HepG2 (cell line): ENCODE measurements at regions not wholly inside any gene's neighbourhood (a gene's known extent, or its start where the extent isn't known, plus 50 kb on each side); places are given as distances from the start of the nearest gene placed in this dataset.

Source experiments
- ATAC-seq: fragments of 200-7000 bp; cut with Tn5 transposase; 3 replicates; pipeline ENCODE4 v1.9.1; 2020; ENCODE audit warnings: mild to moderate bottlenecking, moderate library complexity
- BruUV-seq: library from RNA; stranded (reverse); fragments of 400-500 nt; replicated peaks from 2 replicates; lab custom pipeline; 2021; lab: Mats Ljungman, UMichigan
- CTCF ChIA-PET: fragments of 300-600 bp; formaldehyde crosslinking; extraction: SDS; loops from one replicate; lab custom pipeline; 2021; ENCODE audit warnings: low total read pairs, inconsistent platforms, low intra/inter-chr PET ratio; lab: Yijun Ruan, JAX
- POLR2A ChIA-PET: fragments of 350-600 bp; sonication (Branson Sonifier 250); formaldehyde crosslinking; loops from one replicate; lab custom pipeline; 2020; ENCODE audit warnings: antibody characterized with exemption, inconsistent platforms; lab: Yijun Ruan, JAX
- DNase-seq: peaks from one replicate; pipeline ENCODE4 v3.0.0-alpha.2; 2015; ENCODE audit warnings: low spot score
- FAIRE-seq: peaks from 3 replicates; lab custom pipeline; 2011; peaks lifted over from hg19 to GRCh38; lab: Jason Lieb, UNC
- H2AFZ ChIP-seq: one replicate; pipeline ENCODE4 v1.6.1; 2011; ENCODE audit warnings: low read length, inconsistent platforms
- H3K27ac ChIP-seq: fragments of 300-600 bp; 3 replicates; pipeline ENCODE4 v1.8.0; 2011; ENCODE audit warnings: mixed run types, mild to moderate bottlenecking, mixed read lengths, low read length, inconsistent platforms; ENCODE audit not compliant: insufficient read depth; ENCODE audit errors: extremely low read length
- H3K27me3 ChIP-seq, 2 experiments: fragments of 200-600 bp in 1 of 2; 2 replicates in 1 of 2; 3 replicates in 1 of 2; pipeline versions ENCODE4 v1.6.0 to v1.8.0; 2011; ENCODE audit warnings: low read length in 2 of 2, mild to moderate bottlenecking in 2 of 2, moderate library complexity in 2 of 2, inconsistent platforms in 1 of 2; ENCODE audit not compliant: insufficient read depth in 2 of 2, control insufficient read depth in 1 of 2
- H3K36me3 ChIP-seq, 2 experiments: fragments of 200-600 bp in 1 of 2; replicated peaks in 1 of 2; 2 replicates in 1 of 2; 3 replicates in 1 of 2; pipeline versions ENCODE4 v1.5.1 to v1.8.0; 2011; ENCODE audit warnings: low read length in 2 of 2, inconsistent platforms in 1 of 2; ENCODE audit not compliant: insufficient read depth in 2 of 2, control insufficient read depth in 1 of 2
- H3K4me1 ChIP-seq: 2 replicates; pipeline ENCODE4 v1.5.1; 2012; ENCODE audit warnings: low read length, inconsistent platforms; ENCODE audit not compliant: insufficient read depth
- H3K4me2 ChIP-seq: 2 replicates; pipeline ENCODE4 v1.6.0; 2011; ENCODE audit warnings: low read depth, low read length, inconsistent platforms
- H3K4me3 ChIP-seq, 3 experiments: fragments of 200-600 bp in 1 of 3; sonication (generic), shearing (Covaris generic) in 1 of 3; replicated peaks in 1 of 3; 2 replicates each; pipeline ENCODE4 v1.5.1; 2011 to 2016; ENCODE audit warnings: low read length in 3 of 3, inconsistent platforms in 2 of 3, low read depth in 2 of 3, mild to moderate bottlenecking in 2 of 3, control low read depth in 1 of 3, mixed read lengths in 1 of 3; ENCODE audit not compliant: insufficient read depth in 1 of 3
- H3K79me2 ChIP-seq: one replicate; pipeline ENCODE4 v1.6.1; 2011; ENCODE audit warnings: low read length, inconsistent platforms; ENCODE audit not compliant: insufficient read depth
- H3K9ac ChIP-seq: 2 replicates; pipeline ENCODE4 v1.6.0; 2011; ENCODE audit warnings: mild to moderate bottlenecking, low read depth, low read length, inconsistent platforms; ENCODE audit not compliant: insufficient read depth
- H3K9me3 ChIP-seq: 2 replicates; pipeline ENCODE4 v1.5.1; 2012; ENCODE audit warnings: mild to moderate bottlenecking, low read length
- H4K20me1 ChIP-seq: 2 replicates; pipeline ENCODE4 v1.6.0; 2011; ENCODE audit warnings: inconsistent platforms, mild to moderate bottlenecking, low read length, moderate library complexity; ENCODE audit not compliant: insufficient read depth
- ATF7-NPFF ChIP-seq: sonication (generic); formaldehyde crosslinking; IDR thresholded peaks from 2 replicates; pipeline ENCODE4 v1.8.1; 2023; ENCODE audit warnings: mild to moderate bottlenecking, low read depth, missing genetic modification reagents, moderate library complexity
- EZH2 ChIP-seq: conservative IDR thresholded peaks from 2 replicates; pipeline ENCODE4 v1.6.1; 2012; ENCODE audit warnings: mild to moderate bottlenecking, low read depth, low read length, moderate library complexity
- HMGA1 ChIP-seq: sonication (generic); formaldehyde crosslinking; conservative IDR thresholded peaks from 2 replicates; pipeline ENCODE4 v1.4.0; 2020; ENCODE audit warnings: missing genetic modification reagents
- NCOA1 ChIP-seq: sonication (generic); formaldehyde crosslinking; IDR thresholded peaks from 2 replicates; pipeline ENCODE4 v1.9.0; 2021; ENCODE audit warnings: missing genetic modification reagents
- NFIC ChIP-seq: IDR thresholded peaks from 2 replicates; pipeline ENCODE4 v1.6.1; 2012; ENCODE audit warnings: mild to moderate bottlenecking, low read length, inconsistent platforms
- ZBTB1 ChIP-seq: sonication (generic); formaldehyde crosslinking; IDR thresholded peaks from 2 replicates; pipeline ENCODE4 v1.4.0; 2020; ENCODE audit warnings: missing genetic modification reagents, borderline replicate concordance
- ZNF142 ChIP-seq: sonication (generic); formaldehyde crosslinking; IDR thresholded peaks from 2 replicates; pipeline ENCODE4 v1.4.0; 2020; ENCODE audit warnings: missing genetic modification reagents
- ZNF234 ChIP-seq: sonication (generic); formaldehyde crosslinking; conservative IDR thresholded peaks from 2 replicates; pipeline ENCODE4 v1.5.1; 2020; ENCODE audit warnings: mild to moderate bottlenecking, missing genetic modification reagents
- ZNF616 ChIP-seq: sonication (generic); formaldehyde crosslinking; IDR thresholded peaks from 2 replicates; pipeline ENCODE4 v1.5.0; 2020; ENCODE audit warnings: low read depth, mild to moderate bottlenecking, missing genetic modification reagents
- ZNF850 ChIP-seq: sonication (generic); formaldehyde crosslinking; conservative IDR thresholded peaks from 2 replicates; pipeline ENCODE4 v1.9.0; 2021; ENCODE audit warnings: mild to moderate bottlenecking, missing genetic modification reagents
- WGBS: methylation state at CpG from one replicate; pipeline ENCODE4 v1.1.6; 2017; ENCODE audit warnings: low lambda C conversion rate; 5-methylcytosine and 5-hydroxymethylcytosine counted together
- in situ Hi-C: cut with HindIII; loops from 2 replicates; pipeline ENCODE4 v1.10.0; 2017; ENCODE audit warnings: low pct_unique_long_range_greater_than_20kb; ENCODE audit not compliant: extremely low pct_ligation_motif_present
- intact Hi-C: fragments of 100-400 bp; cut with micrococcal nuclease; formaldehyde crosslinking; loops from one replicate; pipeline ENCODE4 v1.10.0; 2022; ENCODE audit not compliant: unreplicated experiment
- TF ChIP-seq, protein P1 (sequence below): sonication (generic); formaldehyde crosslinking; IDR thresholded peaks from 2 replicates; pipeline ENCODE4 v1.8.1; 2023; ENCODE audit warnings: mild to moderate bottlenecking, moderate library complexity, missing genetic modification reagents
- TF ChIP-seq, protein P2 (sequence below): sonication (generic); formaldehyde crosslinking; conservative IDR thresholded peaks from 2 replicates; pipeline ENCODE4 v1.4.0; 2020; ENCODE audit warnings: mild to moderate bottlenecking, missing genetic modification reagents, moderate library complexity
- TF ChIP-seq, protein P3 (sequence below): sonication (generic); formaldehyde crosslinking; IDR thresholded peaks from 2 replicates; pipeline ENCODE4 v1.5.0; 2020; ENCODE audit warnings: missing genetic modification reagents

DNA sequence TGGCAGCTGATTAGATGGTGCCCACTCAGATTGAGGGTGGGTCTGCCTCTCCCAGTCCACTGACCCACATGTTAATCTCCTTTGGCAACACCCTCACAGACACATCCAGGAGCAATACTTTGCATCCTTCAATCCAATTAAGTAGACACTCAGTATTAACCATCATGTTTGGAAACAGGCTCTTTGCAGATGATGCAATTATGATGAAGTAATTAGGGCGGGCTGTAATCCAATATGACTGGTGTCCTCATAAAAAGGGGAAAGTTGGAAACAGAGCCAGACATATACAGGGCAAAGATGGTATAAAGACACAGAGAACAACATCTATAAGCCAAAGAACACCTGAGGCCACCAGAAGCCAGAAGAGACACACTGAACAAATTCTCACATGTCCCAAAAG is 658.6 kb downstream of the CCSER2 start:
- Histone ChIP-seq H3K27ac (no peak overlapping the region), H3K4me2 (no peak overlapping the region), H3K79me2 (no peaks in the 10 kb centered on the region), H2AFZ (no peak overlapping the region), H3K4me1 (no peaks in the 10 kb centered on the region), H3K4me3 (no peak overlapping the region), H3K27me3 (no peaks in the 10 kb centered on the region), H3K36me3 (no peaks in the 10 kb centered on the region), H3K9ac (no peak overlapping the region), H3K9me3 (no peaks in the 10 kb centered on the region), H4K20me1 (no peaks in the 10 kb centered on the region)
- POLR2A ChIA-PET: no interaction called here
- in situ Hi-C loops (no loop called here), intact Hi-C loops (no loop called here)
- FAIRE-seq (no peak), ATAC-seq (no peak), DNase-seq (no peak)
- BruUV-seq: no TSS peak
- 0% methylated on average over 1 of the region's 1 CpG for WGBS
- CTCF ChIA-PET: no interaction called here
- TF ChIP-seq ZNF850 (CRISPR knock-in tag) (no peak), ZNF616 (no peak), NCOA1 (CRISPR knock-in tag) (no peak), EZH2 (no peak), ATF7-NPFF (no peak), HMGA1 (CRISPR knock-in tag) (no peak), ZNF142 (no peak), ZNF234 (CRISPR knock-in tag) (no peak), NFIC (no peak), ZBTB1 (CRISPR knock-in tag) (no peak)
- TF ChIP-seq, protein P1, sequence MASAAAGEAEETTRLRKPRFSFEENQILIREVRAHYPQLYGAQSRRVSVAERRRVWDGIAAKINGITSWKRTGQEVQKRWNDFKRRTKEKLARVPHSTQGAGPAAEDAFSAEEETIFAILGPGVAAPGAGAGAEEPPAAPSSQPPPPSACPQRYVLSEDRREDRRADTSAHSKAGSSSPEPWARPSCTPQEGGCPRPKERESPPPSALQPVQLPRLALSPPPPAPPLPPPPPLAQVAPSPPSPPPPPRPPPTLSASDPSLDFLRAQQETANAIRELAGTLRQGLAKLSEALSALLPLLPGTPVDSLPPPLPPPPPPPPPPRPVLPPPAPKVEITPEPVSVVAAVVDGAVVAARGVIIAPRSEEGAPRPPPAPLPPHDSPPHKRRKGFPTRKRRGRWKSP (CRISPR knock-in tag): no peak
- TF ChIP-seq, protein P2, sequence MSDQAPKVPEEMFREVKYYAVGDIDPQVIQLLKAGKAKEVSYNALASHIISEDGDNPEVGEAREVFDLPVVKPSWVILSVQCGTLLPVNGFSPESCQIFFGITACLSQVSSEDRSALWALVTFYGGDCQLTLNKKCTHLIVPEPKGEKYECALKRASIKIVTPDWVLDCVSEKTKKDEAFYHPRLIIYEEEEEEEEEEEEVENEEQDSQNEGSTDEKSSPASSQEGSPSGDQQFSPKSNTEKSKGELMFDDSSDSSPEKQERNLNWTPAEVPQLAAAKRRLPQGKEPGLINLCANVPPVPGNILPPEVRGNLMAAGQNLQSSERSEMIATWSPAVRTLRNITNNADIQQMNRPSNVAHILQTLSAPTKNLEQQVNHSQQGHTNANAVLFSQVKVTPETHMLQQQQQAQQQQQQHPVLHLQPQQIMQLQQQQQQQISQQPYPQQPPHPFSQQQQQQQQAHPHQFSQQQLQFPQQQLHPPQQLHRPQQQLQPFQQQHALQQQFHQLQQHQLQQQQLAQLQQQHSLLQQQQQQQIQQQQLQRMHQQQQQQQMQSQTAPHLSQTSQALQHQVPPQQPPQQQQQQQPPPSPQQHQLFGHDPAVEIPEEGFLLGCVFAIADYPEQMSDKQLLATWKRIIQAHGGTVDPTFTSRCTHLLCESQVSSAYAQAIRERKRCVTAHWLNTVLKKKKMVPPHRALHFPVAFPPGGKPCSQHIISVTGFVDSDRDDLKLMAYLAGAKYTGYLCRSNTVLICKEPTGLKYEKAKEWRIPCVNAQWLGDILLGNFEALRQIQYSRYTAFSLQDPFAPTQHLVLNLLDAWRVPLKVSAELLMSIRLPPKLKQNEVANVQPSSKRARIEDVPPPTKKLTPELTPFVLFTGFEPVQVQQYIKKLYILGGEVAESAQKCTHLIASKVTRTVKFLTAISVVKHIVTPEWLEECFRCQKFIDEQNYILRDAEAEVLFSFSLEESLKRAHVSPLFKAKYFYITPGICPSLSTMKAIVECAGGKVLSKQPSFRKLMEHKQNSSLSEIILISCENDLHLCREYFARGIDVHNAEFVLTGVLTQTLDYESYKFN (CRISPR knock-in tag): no peak
- TF ChIP-seq, protein P3, sequence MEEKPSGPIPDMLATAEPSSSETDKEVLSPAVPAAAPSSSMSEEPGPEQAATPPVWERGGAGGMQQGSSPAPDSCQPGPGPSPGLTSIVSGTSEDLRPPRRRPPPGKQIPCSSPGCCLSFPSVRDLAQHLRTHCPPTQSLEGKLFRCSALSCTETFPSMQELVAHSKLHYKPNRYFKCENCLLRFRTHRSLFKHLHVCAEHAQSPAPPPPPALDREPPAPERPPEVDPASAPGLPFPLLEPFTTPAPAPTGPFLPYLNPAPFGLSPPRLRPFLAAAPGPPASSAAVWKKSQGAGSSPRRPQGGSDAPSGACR (CRISPR knock-in tag): no peak
